Osteocyte (in vitro differentiated cells): ENCODE measurements at regions not wholly inside any gene's neighbourhood (a gene's known extent, or its start where the extent isn't known, plus 50 kb on each side); places are given as distances from the start of the nearest gene placed in this dataset.

Experiments
- DNase-seq: peaks from one replicate; pipeline ENCODE4 v3.0.0; 2021; ENCODE audit warnings: mixed read lengths; ENCODE audit not compliant: unreplicated experiment; ENCODE audit errors: extremely low spot score
- H3K27ac Mint-ChIP-seq: one replicate; pipeline ENCODE4 v1.8.0; 2021; ENCODE audit warnings: mild to moderate bottlenecking, mixed read lengths; ENCODE audit not compliant: unreplicated experiment
- H3K27me3 Mint-ChIP-seq: one replicate; pipeline ENCODE4 v1.8.0; 2021; ENCODE audit warnings: mixed read lengths; ENCODE audit not compliant: unreplicated experiment
- H3K36me3 Mint-ChIP-seq: one replicate; pipeline ENCODE4 v1.8.0; 2021; ENCODE audit warnings: mixed read lengths; ENCODE audit not compliant: unreplicated experiment
- H3K4me1 Mint-ChIP-seq: one replicate; pipeline ENCODE4 v1.8.0; 2021; ENCODE audit warnings: mixed read lengths; ENCODE audit not compliant: unreplicated experiment
- H3K4me3 Mint-ChIP-seq: one replicate; pipeline ENCODE4 v1.8.0; 2021; ENCODE audit warnings: mild to moderate bottlenecking, moderate library complexity, mixed read lengths; ENCODE audit not compliant: unreplicated experiment
- H3K9me3 Mint-ChIP-seq: one replicate; pipeline ENCODE4 v1.8.0; 2021; ENCODE audit warnings: mixed read lengths; ENCODE audit not compliant: unreplicated experiment
- TF ChIP-seq, protein P1 (sequence below): fragments of 200-600 bp; sonication (generic); IDR thresholded peaks from 2 replicates; pipeline ENCODE4 v1.5.0; 2021; ENCODE audit warnings: antibody characterized with exemption, mild to moderate bottlenecking, moderate library complexity

DNA sequence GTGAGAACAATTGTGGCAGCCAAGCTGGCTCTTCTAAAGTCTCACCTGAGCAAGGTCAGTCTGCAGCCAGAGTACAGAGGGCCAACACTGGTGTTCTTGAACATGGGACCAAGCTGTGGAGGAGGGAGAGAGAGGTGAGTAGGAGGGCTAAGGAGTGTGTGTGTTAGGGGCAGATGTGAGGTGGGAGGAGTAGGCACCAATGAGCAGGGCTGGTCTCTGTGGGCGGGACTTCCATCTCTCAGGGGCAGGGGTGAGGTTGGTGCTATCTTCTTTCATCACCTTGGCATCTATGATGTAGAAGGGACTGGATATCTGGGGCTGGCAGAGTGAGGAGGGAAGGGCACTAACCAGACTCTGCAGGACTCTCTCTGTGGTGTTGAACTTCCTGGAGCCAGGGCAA is 72.4 kb downstream of the MBD3L1 start:
- no peak for DNase-seq
- H3K4me1 Mint-ChIP-seq = no peaks in the 10 kb centered on the region
- H3K27me3 Mint-ChIP-seq = no peaks in the 10 kb centered on the region
- TF ChIP-seq, protein P1, sequence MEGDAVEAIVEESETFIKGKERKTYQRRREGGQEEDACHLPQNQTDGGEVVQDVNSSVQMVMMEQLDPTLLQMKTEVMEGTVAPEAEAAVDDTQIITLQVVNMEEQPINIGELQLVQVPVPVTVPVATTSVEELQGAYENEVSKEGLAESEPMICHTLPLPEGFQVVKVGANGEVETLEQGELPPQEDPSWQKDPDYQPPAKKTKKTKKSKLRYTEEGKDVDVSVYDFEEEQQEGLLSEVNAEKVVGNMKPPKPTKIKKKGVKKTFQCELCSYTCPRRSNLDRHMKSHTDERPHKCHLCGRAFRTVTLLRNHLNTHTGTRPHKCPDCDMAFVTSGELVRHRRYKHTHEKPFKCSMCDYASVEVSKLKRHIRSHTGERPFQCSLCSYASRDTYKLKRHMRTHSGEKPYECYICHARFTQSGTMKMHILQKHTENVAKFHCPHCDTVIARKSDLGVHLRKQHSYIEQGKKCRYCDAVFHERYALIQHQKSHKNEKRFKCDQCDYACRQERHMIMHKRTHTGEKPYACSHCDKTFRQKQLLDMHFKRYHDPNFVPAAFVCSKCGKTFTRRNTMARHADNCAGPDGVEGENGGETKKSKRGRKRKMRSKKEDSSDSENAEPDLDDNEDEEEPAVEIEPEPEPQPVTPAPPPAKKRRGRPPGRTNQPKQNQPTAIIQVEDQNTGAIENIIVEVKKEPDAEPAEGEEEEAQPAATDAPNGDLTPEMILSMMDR = no peak
- no peak overlapping the region for H3K4me3 Mint-ChIP-seq
- H3K27ac Mint-ChIP-seq = no peak overlapping the region
- no peaks in the 10 kb centered on the region for H3K36me3 Mint-ChIP-seq
- H3K9me3 Mint-ChIP-seq = peaks cover 11% of the 10 kb centered on the region

DNA sequence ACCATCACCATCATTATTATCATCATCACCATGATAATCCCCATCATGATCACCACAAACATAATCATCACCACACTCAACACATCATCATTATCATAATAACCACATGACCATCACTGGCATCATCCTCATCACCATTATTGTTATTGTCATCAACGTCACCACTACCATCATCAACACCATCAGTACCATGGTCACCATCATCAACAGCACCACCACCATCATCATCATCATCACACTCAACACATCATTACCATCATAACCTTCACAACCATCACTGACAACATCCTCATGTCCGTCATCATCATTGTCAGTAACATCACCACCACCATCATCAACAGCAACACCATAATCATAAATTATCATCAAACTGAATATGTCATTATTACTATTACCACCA is 73.2 kb downstream of the MBD3L1 start:
- TF ChIP-seq, protein P1 = no peak
- H3K4me3 Mint-ChIP-seq = no peak overlapping the region
- peaks cover 11% of the 10 kb centered on the region for H3K9me3 Mint-ChIP-seq
- no peaks in the 10 kb centered on the region for H3K4me1 Mint-ChIP-seq
- no peaks in the 10 kb centered on the region for H3K36me3 Mint-ChIP-seq
- no peaks in the 10 kb centered on the region for H3K27me3 Mint-ChIP-seq
- H3K27ac Mint-ChIP-seq = no peak overlapping the region
- no peak for DNase-seq

DNA sequence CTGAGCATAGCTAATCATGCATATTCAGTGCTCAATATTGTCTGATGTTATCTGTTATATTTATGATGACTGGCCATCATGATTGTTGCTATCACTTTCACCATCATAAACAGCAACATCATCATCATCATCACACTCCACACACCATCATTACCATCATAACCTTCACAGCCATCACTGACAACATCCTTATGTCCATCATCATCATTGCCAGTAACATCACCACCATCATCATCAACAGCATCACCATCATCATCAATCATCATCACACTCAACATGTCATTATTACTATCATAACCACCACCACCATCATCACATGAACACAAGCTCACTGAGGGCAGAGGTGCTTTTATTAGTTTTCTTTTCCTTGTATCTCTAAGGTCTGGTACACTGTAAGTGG is 75.9 kb downstream of the MBD3L1 start:
- TF ChIP-seq, protein P1 = no peak
- Mint-ChIP-seq H3K4me3 (no peak overlapping the region), H3K27ac (no peak overlapping the region), H3K36me3 (no peaks in the 10 kb centered on the region), H3K4me1 (no peaks in the 10 kb centered on the region), H3K27me3 (no peaks in the 10 kb centered on the region), H3K9me3 (peaks cover 11% of the 10 kb centered on the region)
- DNase-seq = no peak

DNA sequence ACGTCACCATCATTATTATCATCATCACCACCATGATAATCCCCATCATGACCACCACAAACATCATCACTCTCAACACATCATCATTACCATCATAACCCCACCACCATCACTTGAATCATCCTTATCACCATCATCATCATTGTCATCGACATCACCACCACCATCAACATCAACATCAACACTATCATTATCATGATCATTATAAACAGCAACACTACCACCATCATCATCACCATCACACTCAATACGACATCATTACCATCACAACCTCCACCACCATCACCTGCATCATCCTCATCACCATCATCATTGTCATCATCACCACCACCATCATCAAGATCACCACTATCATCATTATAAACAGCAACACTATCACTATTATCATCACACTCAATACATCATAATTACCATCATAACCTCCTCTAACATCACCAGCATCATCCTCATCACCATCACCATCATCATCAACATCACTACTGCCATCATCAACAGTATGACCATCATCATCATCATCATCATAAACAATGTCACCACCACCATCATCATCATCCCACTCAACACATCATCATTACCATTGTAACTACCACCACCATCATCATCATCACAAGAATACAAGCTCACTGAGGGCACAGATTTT is 78.7 kb downstream of the MBD3L1 start:
- no peaks in the 10 kb centered on the region for H3K36me3 Mint-ChIP-seq
- DNase-seq = no peak
- no peak overlapping the region for H3K27ac Mint-ChIP-seq
- no peak overlapping the region for H3K4me3 Mint-ChIP-seq
- H3K4me1 Mint-ChIP-seq = no peaks in the 10 kb centered on the region
- H3K9me3 Mint-ChIP-seq = peaks cover 26% of the 10 kb centered on the region
- TF ChIP-seq, protein P1 = no peak
- H3K27me3 Mint-ChIP-seq = no peaks in the 10 kb centered on the region

DNA sequence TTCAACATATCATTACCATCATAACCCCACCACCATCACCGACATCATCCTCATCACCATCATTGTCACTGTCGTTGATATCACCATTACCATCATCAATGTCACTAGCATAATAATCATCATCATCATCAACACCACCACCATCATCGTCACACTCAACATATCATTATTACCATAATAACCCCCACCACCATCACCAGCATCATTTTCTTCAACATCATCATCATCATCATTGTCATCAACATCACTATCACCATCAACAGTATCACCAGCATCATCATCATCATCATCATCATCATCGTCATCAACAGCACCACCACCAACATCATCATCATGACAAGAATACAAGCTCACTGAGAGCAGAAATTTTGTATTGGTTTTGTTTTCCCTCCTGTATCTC is 83.8 kb downstream of the MBD3L1 start:
- H3K27me3 Mint-ChIP-seq = no peaks in the 10 kb centered on the region
- no peak for DNase-seq
- peaks cover 15% of the 10 kb centered on the region for H3K9me3 Mint-ChIP-seq
- H3K4me3 Mint-ChIP-seq = no peak overlapping the region
- TF ChIP-seq, protein P1 = no peak
- H3K36me3 Mint-ChIP-seq = no peaks in the 10 kb centered on the region
- no peak overlapping the region for H3K27ac Mint-ChIP-seq
- H3K4me1 Mint-ChIP-seq = no peaks in the 10 kb centered on the region
